HepG2 (cell line): ENCODE measurements at regions not wholly inside any gene's neighbourhood (a gene's known extent, or its start where the extent isn't known, plus 50 kb on each side); places are given as distances from the start of the nearest gene placed in this dataset.

Experiments
- ATAC-seq: fragments of 200-7000 bp; cut with Tn5 transposase; 3 replicates; pipeline ENCODE4 v1.9.1; 2020; ENCODE audit warnings: mild to moderate bottlenecking, moderate library complexity
- BruUV-seq: library from RNA; stranded (reverse); fragments of 400-500 nt; replicated peaks from 2 replicates; lab custom pipeline; 2021; lab: Mats Ljungman, UMichigan
- CTCF ChIA-PET: fragments of 300-600 bp; formaldehyde crosslinking; extraction: SDS; loops from one replicate; lab custom pipeline; 2021; ENCODE audit warnings: low total read pairs, inconsistent platforms, low intra/inter-chr PET ratio; lab: Yijun Ruan, JAX
- POLR2A ChIA-PET: fragments of 350-600 bp; sonication (Branson Sonifier 250); formaldehyde crosslinking; loops from one replicate; lab custom pipeline; 2020; ENCODE audit warnings: antibody characterized with exemption, inconsistent platforms; lab: Yijun Ruan, JAX
- DNase-seq: peaks from one replicate; pipeline ENCODE4 v3.0.0-alpha.2; 2015; ENCODE audit warnings: low spot score
- FAIRE-seq: peaks from 3 replicates; lab custom pipeline; 2011; peaks lifted over from hg19 to GRCh38; lab: Jason Lieb, UNC
- H2AFZ ChIP-seq: one replicate; pipeline ENCODE4 v1.6.1; 2011; ENCODE audit warnings: low read length, inconsistent platforms
- H3K27ac ChIP-seq: fragments of 300-600 bp; 3 replicates; pipeline ENCODE4 v1.8.0; 2011; ENCODE audit warnings: mixed run types, mild to moderate bottlenecking, mixed read lengths, low read length, inconsistent platforms; ENCODE audit not compliant: insufficient read depth; ENCODE audit errors: extremely low read length
- H3K27me3 ChIP-seq, 2 experiments: fragments of 200-600 bp in 1 of 2; 2 replicates in 1 of 2; 3 replicates in 1 of 2; pipeline versions ENCODE4 v1.6.0 to v1.8.0; 2011; ENCODE audit warnings: low read length in 2 of 2, mild to moderate bottlenecking in 2 of 2, moderate library complexity in 2 of 2, inconsistent platforms in 1 of 2; ENCODE audit not compliant: insufficient read depth in 2 of 2, control insufficient read depth in 1 of 2
- H3K36me3 ChIP-seq, 2 experiments: fragments of 200-600 bp in 1 of 2; replicated peaks in 1 of 2; 2 replicates in 1 of 2; 3 replicates in 1 of 2; pipeline versions ENCODE4 v1.5.1 to v1.8.0; 2011; ENCODE audit warnings: low read length in 2 of 2, inconsistent platforms in 1 of 2; ENCODE audit not compliant: insufficient read depth in 2 of 2, control insufficient read depth in 1 of 2
- H3K4me1 ChIP-seq: 2 replicates; pipeline ENCODE4 v1.5.1; 2012; ENCODE audit warnings: low read length, inconsistent platforms; ENCODE audit not compliant: insufficient read depth
- H3K4me2 ChIP-seq: 2 replicates; pipeline ENCODE4 v1.6.0; 2011; ENCODE audit warnings: low read depth, low read length, inconsistent platforms
- H3K4me3 ChIP-seq, 3 experiments: fragments of 200-600 bp in 1 of 3; sonication (generic), shearing (Covaris generic) in 1 of 3; replicated peaks in 1 of 3; 2 replicates each; pipeline ENCODE4 v1.5.1; 2011 to 2016; ENCODE audit warnings: low read length in 3 of 3, inconsistent platforms in 2 of 3, low read depth in 2 of 3, mild to moderate bottlenecking in 2 of 3, control low read depth in 1 of 3, mixed read lengths in 1 of 3; ENCODE audit not compliant: insufficient read depth in 1 of 3
- H3K79me2 ChIP-seq: one replicate; pipeline ENCODE4 v1.6.1; 2011; ENCODE audit warnings: low read length, inconsistent platforms; ENCODE audit not compliant: insufficient read depth
- H3K9ac ChIP-seq: 2 replicates; pipeline ENCODE4 v1.6.0; 2011; ENCODE audit warnings: mild to moderate bottlenecking, low read depth, low read length, inconsistent platforms; ENCODE audit not compliant: insufficient read depth
- H3K9me3 ChIP-seq: 2 replicates; pipeline ENCODE4 v1.5.1; 2012; ENCODE audit warnings: mild to moderate bottlenecking, low read length
- H4K20me1 ChIP-seq: 2 replicates; pipeline ENCODE4 v1.6.0; 2011; ENCODE audit warnings: inconsistent platforms, mild to moderate bottlenecking, low read length, moderate library complexity; ENCODE audit not compliant: insufficient read depth
- ATF4 ChIP-seq, 2 experiments: fragments of 450-650 bp in 1 of 2; sonication (generic) in 1 of 2; formaldehyde crosslinking; IDR thresholded peaks; 2 replicates each; pipeline versions ENCODE4 v1.5.0 to v1.8.0; 2020 to 2022; ENCODE audit warnings: mild to moderate bottlenecking in 1 of 2, missing genetic modification reagents in 1 of 2
- CEBPG ChIP-seq: IDR thresholded peaks from 2 replicates; pipeline ENCODE4 v1.6.1; 2016
- CHCHD3 ChIP-seq: sonication (generic); formaldehyde crosslinking; IDR thresholded peaks from 2 replicates; pipeline ENCODE4 v1.8.0; 2022; ENCODE audit warnings: mild to moderate bottlenecking, missing genetic modification reagents, moderate library complexity
- FIP1L1 ChIP-seq: fragments of 200-400 bp; formaldehyde crosslinking; IDR thresholded peaks from 2 replicates; pipeline ENCODE4 v1.6.1; 2018; ENCODE audit warnings: low read depth, mild to moderate bottlenecking, low read length, moderate library complexity, borderline replicate concordance; ENCODE audit not compliant: insufficient read depth
- HIVEP1 ChIP-seq: sonication (generic); formaldehyde crosslinking; IDR thresholded peaks from 2 replicates; pipeline ENCODE4 v1.4.0; 2020; ENCODE audit warnings: mild to moderate bottlenecking, missing genetic modification reagents
- ISL2 ChIP-seq: sonication (generic); formaldehyde crosslinking; IDR thresholded peaks from 2 replicates; pipeline ENCODE4 v1.5.0; 2020; ENCODE audit warnings: missing genetic modification reagents
- NR2C2 ChIP-seq: sonication (generic); formaldehyde crosslinking; IDR thresholded peaks from 2 replicates; pipeline ENCODE4 v1.4.0; 2020; ENCODE audit warnings: missing genetic modification reagents, mild to moderate bottlenecking, moderate library complexity, borderline replicate concordance
- ZMYM4 ChIP-seq: sonication (generic); formaldehyde crosslinking; IDR thresholded peaks from 2 replicates; pipeline ENCODE4 v1.8.1; 2023; ENCODE audit warnings: mild to moderate bottlenecking, missing genetic modification reagents
- ZNF124 ChIP-seq: sonication (generic); formaldehyde crosslinking; IDR thresholded peaks from 2 replicates; pipeline ENCODE4 v1.4.0; 2020; ENCODE audit warnings: missing genetic modification reagents
- ZNF672 ChIP-seq: sonication (generic); formaldehyde crosslinking; IDR thresholded peaks from 2 replicates; pipeline ENCODE4 v1.8.1; 2022; ENCODE audit warnings: missing genetic modification reagents
- ZNF704 ChIP-seq: sonication (generic); formaldehyde crosslinking; IDR thresholded peaks from 2 replicates; pipeline ENCODE4 v1.8.1; 2023; ENCODE audit warnings: mild to moderate bottlenecking, inconsistent platforms, moderate library complexity, missing genetic modification reagents, borderline replicate concordance
- ZUFSP ChIP-seq: sonication (generic); formaldehyde crosslinking; IDR thresholded peaks from 2 replicates; pipeline ENCODE4 v1.9.0; 2021; ENCODE audit warnings: missing genetic modification reagents, mild to moderate bottlenecking, borderline replicate concordance
- WGBS: methylation state at CpG from one replicate; pipeline ENCODE4 v1.1.6; 2017; ENCODE audit warnings: low lambda C conversion rate; 5-methylcytosine and 5-hydroxymethylcytosine counted together
- in situ Hi-C: cut with HindIII; loops from 2 replicates; pipeline ENCODE4 v1.10.0; 2017; ENCODE audit warnings: low pct_unique_long_range_greater_than_20kb; ENCODE audit not compliant: extremely low pct_ligation_motif_present
- intact Hi-C: fragments of 100-400 bp; cut with micrococcal nuclease; formaldehyde crosslinking; loops from one replicate; pipeline ENCODE4 v1.10.0; 2022; ENCODE audit not compliant: unreplicated experiment
- TF ChIP-seq, protein P1 (sequence below): sonication (generic); formaldehyde crosslinking; IDR thresholded peaks from 2 replicates; pipeline ENCODE4 v1.5.1; 2020; ENCODE audit warnings: mild to moderate bottlenecking, missing genetic modification reagents

DNA sequence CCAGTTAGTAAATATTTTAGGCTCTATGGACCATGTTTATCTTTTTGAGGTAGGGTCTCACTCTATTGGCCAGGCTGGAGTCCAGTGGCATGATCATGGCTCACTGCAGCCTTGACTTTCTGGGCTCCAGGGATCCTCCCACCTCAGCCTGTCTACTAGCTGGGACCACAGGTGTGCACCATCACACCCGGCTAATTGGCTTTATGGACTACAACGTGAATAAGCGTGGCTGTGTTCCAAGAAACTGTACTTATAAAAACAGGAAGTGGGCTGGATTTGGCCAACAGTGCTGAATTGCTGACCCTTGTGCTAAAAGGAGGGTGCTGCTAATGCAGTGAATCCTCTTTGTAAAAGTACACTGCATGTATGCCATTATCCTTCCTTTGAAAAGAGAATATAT lies 111.7 kb upstream of the CDK13 start:
- H3K4me2 ChIP-seq, result no peak overlapping the region
- no peak for ATAC-seq

More for the DNA sequence above, 111.7 kb upstream of the CDK13 start:
- H3K79me2 ChIP-seq, result no peaks in the 10 kb centered on the region
- FAIRE-seq, result no peak
- no peak for TF ChIP-seq CEBPG
- TF ChIP-seq, protein P1, sequence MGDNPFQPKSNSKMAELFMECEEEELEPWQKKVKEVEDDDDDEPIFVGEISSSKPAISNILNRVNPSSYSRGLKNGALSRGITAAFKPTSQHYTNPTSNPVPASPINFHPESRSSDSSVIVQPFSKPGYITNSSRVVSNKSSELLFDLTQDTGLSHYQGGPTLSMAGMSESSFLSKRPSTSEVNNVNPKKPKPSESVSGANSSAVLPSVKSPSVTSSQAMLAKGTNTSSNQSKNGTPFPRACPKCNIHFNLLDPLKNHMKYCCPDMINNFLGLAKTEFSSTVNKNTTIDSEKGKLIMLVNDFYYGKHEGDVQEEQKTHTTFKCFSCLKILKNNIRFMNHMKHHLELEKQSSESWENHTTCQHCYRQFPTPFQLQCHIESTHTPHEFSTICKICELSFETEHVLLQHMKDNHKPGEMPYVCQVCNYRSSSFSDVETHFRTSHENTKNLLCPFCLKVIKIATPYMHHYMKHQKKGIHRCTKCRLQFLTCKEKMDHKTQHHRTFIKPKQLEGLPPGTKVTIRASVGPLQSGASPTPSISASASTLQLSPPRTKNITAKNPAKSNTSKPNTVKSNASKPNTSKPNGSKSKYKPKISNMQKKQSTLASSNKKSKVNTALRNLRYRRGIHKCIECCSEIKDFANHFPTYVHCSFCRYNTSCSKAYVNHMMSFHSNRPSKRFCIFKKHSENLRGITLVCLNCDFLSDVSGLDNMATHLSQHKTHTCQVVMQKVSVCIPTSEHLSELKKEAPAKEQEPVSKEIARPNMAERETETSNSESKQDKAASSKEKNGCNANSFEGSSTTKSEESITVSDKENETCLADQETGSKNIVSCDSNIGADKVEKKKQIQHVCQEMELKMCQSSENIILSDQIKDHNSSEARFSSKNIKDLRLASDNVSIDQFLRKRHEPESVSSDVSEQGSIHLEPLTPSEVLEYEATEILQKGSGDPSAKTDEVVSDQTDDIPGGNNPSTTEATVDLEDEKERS (CRISPR knock-in tag), result no peak
- TF ChIP-seq ATF4 (CRISPR knock-in tag; IDR thresholded peaks at IDR 0.05), result no peak
- no peak for TF ChIP-seq ZMYM4 (CRISPR knock-in tag)
- no peak for TF ChIP-seq CHCHD3 (CRISPR knock-in tag)
- no peak for TF ChIP-seq ZNF704 (CRISPR knock-in tag)
- TF ChIP-seq ZNF124 (CRISPR knock-in tag), result no peak
- TF ChIP-seq NR2C2, result no peak
- TF ChIP-seq ZNF672 (CRISPR knock-in tag), result no peak
- TF ChIP-seq FIP1L1, result no peak
- no peak for TF ChIP-seq ZUFSP (CRISPR knock-in tag)
- no peak for TF ChIP-seq HIVEP1 (CRISPR knock-in tag)
- TF ChIP-seq ISL2 (CRISPR knock-in tag), result no peak
- no peak overlapping the region for H3K4me3 ChIP-seq
- WGBS, result 4% methylated on average over 3 of the region's 3 CpGs
- no peaks in the 10 kb centered on the region for H3K36me3 ChIP-seq
- intact Hi-C loops (no loop called here), in situ Hi-C loops (no loop called here)
- no peaks in the 10 kb centered on the region for H3K9me3 ChIP-seq
- no peak overlapping the region for H3K27ac ChIP-seq
- POLR2A ChIA-PET, result no interaction called here
- H3K4me1 ChIP-seq, result peaks cover 9% of the 10 kb centered on the region; the same call in 1 of the 2 replicates
- no TSS peak for BruUV-seq
- CTCF ChIA-PET, result no interaction called here
- no peak overlapping the region for H3K9ac ChIP-seq
- H3K27me3 ChIP-seq, result no peaks in the 10 kb centered on the region; a peak in 1 of 5 replicates
- no peaks in the 10 kb centered on the region for H4K20me1 ChIP-seq
- H2AFZ ChIP-seq, result no peak overlapping the region
- no peak for DNase-seq
